Mesendoderm (in vitro differentiated cells): ENCODE measurements at regions not wholly inside any gene's neighbourhood (a gene's known extent, or its start where the extent isn't known, plus 50 kb on each side); places are given as distances from the start of the nearest gene placed in this dataset.

Experiments
- DNase-seq: peaks from one replicate; pipeline ENCODE4 v3.0.0; 2013
- H2AK5ac ChIP-seq: 2 replicates; pipeline ENCODE4 v1.6.1; 2013; ENCODE audit warnings: low read length, inconsistent platforms
- H2BK120ac ChIP-seq: 2 replicates; pipeline ENCODE4 v1.6.1; 2013; ENCODE audit warnings: low read depth, mild to moderate bottlenecking, low read length, moderate library complexity, mixed read lengths
- H2BK15ac ChIP-seq: replicated peaks from 2 replicates; pipeline ENCODE4 v1.6.1; 2013; ENCODE audit warnings: low read depth, mild to moderate bottlenecking, moderate library complexity
- H2BK5ac ChIP-seq: 2 replicates; pipeline ENCODE4 v1.6.1; 2013; ENCODE audit warnings: low read length, inconsistent platforms
- H3K18ac ChIP-seq: 2 replicates; pipeline ENCODE4 v1.6.1; 2013; ENCODE audit warnings: mild to moderate bottlenecking, low read length, mixed read lengths
- H3K23ac ChIP-seq: one replicate; pipeline ENCODE4 v1.6.1; 2013; ENCODE audit warnings: low read length
- H3K27ac ChIP-seq: 2 replicates; pipeline ENCODE4 v1.5.1; 2013; ENCODE audit warnings: low read depth, mild to moderate bottlenecking, inconsistent platforms, low read length, moderate library complexity
- H3K27me3 ChIP-seq: 2 replicates; pipeline ENCODE4 v1.6.1; 2013; ENCODE audit warnings: low read length, control low read depth, mild to moderate bottlenecking, inconsistent platforms; ENCODE audit not compliant: insufficient read depth, poor library complexity
- H3K36me3 ChIP-seq: 2 replicates; pipeline ENCODE4 v1.6.1; 2013; ENCODE audit warnings: low read length, inconsistent platforms; ENCODE audit not compliant: control insufficient read depth, insufficient read depth
- H3K4ac ChIP-seq: one replicate; pipeline ENCODE4 v1.6.1; 2013; ENCODE audit warnings: low read depth, mild to moderate bottlenecking, low read length, moderate library complexity
- H3K4me1 ChIP-seq: 2 replicates; pipeline ENCODE4 v1.6.1; 2013; ENCODE audit warnings: low read depth, low read length, inconsistent platforms; ENCODE audit not compliant: control insufficient read depth
- H3K4me2 ChIP-seq: 2 replicates; pipeline ENCODE4 v1.6.1; 2013; ENCODE audit warnings: low read length
- H3K4me3 ChIP-seq: 2 replicates; pipeline ENCODE4 v1.5.1; 2013; ENCODE audit warnings: mild to moderate bottlenecking, low read length
- H3K56ac ChIP-seq: one replicate; pipeline ENCODE4 v1.6.1; 2013; ENCODE audit warnings: low read length
- H3K79me1 ChIP-seq: 2 replicates; pipeline ENCODE4 v1.6.1; 2013; ENCODE audit warnings: low read length, inconsistent platforms
- H3K79me2 ChIP-seq: 2 replicates; pipeline ENCODE4 v1.6.1; 2013; ENCODE audit warnings: mild to moderate bottlenecking, low read length; ENCODE audit not compliant: control insufficient read depth, insufficient read depth
- H3K9ac ChIP-seq: 2 replicates; pipeline ENCODE4 v1.6.1; 2013; ENCODE audit warnings: low read length, inconsistent platforms
- H4K5ac ChIP-seq: one replicate; pipeline ENCODE4 v1.6.1; 2013; ENCODE audit warnings: low read length
- H4K8ac ChIP-seq: one replicate; pipeline ENCODE4 v1.6.1; 2013; ENCODE audit warnings: low read depth, mild to moderate bottlenecking, control low read depth, low read length, moderate library complexity
- WGBS: extraction: QIAGEN DNeasy Blood & Tissue Kit; methylation state at CpG from one replicate; pipeline ENCODE4 v1.1.7; 2013; ENCODE audit warnings: low lambda C conversion rate, missing lambda C conversion rate; ENCODE audit not compliant: insufficient coverage; ENCODE audit errors: extremely low coverage; 5-methylcytosine and 5-hydroxymethylcytosine counted together

DNA sequence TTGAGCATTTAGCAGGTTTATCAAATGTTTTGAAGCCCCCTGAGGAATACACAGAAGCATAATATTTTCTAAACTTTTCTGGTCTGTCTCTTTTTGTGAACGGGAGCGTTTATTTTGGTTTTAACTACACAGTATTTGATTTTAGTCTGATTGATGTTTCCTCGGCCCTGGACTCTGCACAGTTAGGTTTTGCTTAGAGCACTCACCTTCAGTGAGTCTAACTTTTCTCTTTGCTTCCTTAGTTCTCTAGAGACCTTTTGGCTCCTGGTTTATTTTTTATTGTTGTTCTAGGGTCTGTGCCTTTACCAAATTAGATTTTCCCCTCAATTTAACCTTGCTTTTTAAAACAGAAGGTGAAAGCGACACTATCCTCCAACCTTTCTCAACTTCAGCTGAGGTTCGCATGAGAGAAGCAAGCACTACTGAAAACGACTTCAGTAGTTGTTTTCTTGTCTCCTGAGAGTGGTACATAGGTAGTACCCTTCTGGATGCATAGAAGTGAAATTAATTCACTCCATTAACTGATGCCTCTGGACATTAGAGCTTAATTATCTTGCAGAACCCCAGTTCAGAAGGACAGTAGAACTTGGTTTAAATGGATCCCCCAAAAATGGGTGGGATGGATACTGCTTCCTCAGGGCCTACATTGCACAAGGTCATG is 166.7 kb upstream of the ELL2 start:
- no CpG with 5 or more reads among the region's 6 CpGs for WGBS
- no peak overlapping the region for H3K4ac ChIP-seq
- no peaks in the 10 kb centered on the region for H3K4me1 ChIP-seq
- H2BK15ac ChIP-seq, result no peak overlapping the region
- H3K36me3 ChIP-seq, result no peaks in the 10 kb centered on the region
- H2AK5ac ChIP-seq, result no peak overlapping the region
- H3K4me3 ChIP-seq, result no peak overlapping the region
- no peak overlapping the region for H4K8ac ChIP-seq
- H3K18ac ChIP-seq, result no peak overlapping the region
- no peak overlapping the region for H3K23ac ChIP-seq
- no peak for DNase-seq
- no peaks in the 10 kb centered on the region for H3K79me2 ChIP-seq
- no peak overlapping the region for H2BK120ac ChIP-seq
- H3K79me1 ChIP-seq, result no peaks in the 10 kb centered on the region
- no peak overlapping the region for H3K27ac ChIP-seq
- no peaks in the 10 kb centered on the region for H3K27me3 ChIP-seq
- H2BK5ac ChIP-seq, result no peak overlapping the region
- H3K4me2 ChIP-seq, result no peak overlapping the region
- no peak overlapping the region for H3K9ac ChIP-seq
- no peak overlapping the region for H3K56ac ChIP-seq
- H4K5ac ChIP-seq, result no peak overlapping the region

DNA sequence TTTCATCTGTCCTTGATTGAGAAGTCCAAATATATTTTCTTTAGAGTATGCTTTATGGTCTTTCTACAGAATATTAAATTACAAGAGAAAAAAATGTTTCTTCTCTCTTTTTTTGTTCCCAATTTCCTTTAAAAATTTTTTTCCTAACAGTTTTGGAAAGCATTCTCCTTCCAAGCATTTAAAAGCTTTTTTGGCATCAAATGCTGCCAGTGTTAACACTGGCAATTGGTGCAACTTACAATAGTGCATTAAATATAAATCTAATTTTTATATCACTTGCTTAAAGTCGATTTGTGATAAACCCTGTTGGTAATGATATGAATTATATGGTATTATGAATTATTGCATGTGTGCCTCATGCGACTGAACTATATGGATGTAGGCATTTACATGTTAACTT is 165.9 kb upstream of the ELL2 start:
- Histone ChIP-seq H3K79me1 (no peaks in the 10 kb centered on the region), H2BK15ac (no peak overlapping the region), H3K4me1 (no peaks in the 10 kb centered on the region), H3K27ac (no peak overlapping the region), H4K5ac (no peak overlapping the region), H3K23ac (no peak overlapping the region), H2AK5ac (no peak overlapping the region), H2BK5ac (no peak overlapping the region), H4K8ac (no peak overlapping the region), H2BK120ac (no peak overlapping the region), H3K4me3 (no peak overlapping the region), H3K36me3 (no peaks in the 10 kb centered on the region), H3K4me2 (no peak overlapping the region), H3K27me3 (no peaks in the 10 kb centered on the region), H3K18ac (no peak overlapping the region), H3K9ac (no peak overlapping the region), H3K4ac (no peak overlapping the region), H3K79me2 (no peaks in the 10 kb centered on the region), H3K56ac (no peak overlapping the region)
- no CpG with 5 or more reads among the region's 2 CpGs for WGBS
- no peak for DNase-seq

DNA sequence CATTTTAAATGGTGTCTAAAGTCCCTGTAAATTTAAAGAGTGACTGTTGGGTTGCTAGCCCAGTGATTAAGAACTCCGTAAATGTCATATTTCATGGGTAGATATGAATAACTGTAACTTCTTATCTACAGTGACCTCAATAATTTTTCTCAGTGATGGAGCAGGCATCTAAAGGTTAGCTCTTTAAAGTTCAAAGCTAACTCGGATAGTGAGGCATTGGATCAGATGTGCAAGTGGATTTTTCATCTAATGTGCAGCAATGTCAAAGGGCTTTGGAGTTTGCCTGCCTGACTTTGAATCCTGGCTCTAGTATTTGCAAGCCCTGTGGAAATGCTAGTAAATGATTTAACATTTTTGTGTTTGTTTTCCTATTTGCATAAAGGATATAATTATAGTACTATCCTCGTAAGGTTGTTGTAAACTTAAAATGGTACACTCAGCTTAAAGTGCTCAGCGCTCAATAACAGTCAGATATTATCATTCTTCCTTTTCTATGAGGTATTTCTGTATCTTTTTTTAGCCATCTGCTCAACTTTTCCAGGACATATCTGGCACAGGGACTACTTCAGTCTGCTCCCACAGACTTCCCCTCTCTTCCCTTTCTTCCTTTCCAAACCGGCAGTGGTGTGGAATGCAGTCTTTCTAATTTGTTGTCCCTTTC is 163.7 kb upstream of the ELL2 start:
- Histone ChIP-seq H3K27ac (no peak overlapping the region), H4K5ac (no peak overlapping the region), H2BK120ac (no peak overlapping the region), H2BK5ac (no peak overlapping the region), H3K79me2 (no peaks in the 10 kb centered on the region), H2BK15ac (no peak overlapping the region), H3K4me2 (no peak overlapping the region), H3K4me1 (no peaks in the 10 kb centered on the region), H4K8ac (no peak overlapping the region), H3K4me3 (no peak overlapping the region), H3K27me3 (no peaks in the 10 kb centered on the region), H3K79me1 (no peaks in the 10 kb centered on the region), H3K23ac (no peak overlapping the region), H3K36me3 (no peaks in the 10 kb centered on the region), H3K18ac (no peak overlapping the region), H3K56ac (no peak overlapping the region), H2AK5ac (no peak overlapping the region), H3K4ac (no peak overlapping the region), H3K9ac (no peak overlapping the region)
- WGBS, result no CpG with 5 or more reads among the region's 5 CpGs
- no peak for DNase-seq

DNA sequence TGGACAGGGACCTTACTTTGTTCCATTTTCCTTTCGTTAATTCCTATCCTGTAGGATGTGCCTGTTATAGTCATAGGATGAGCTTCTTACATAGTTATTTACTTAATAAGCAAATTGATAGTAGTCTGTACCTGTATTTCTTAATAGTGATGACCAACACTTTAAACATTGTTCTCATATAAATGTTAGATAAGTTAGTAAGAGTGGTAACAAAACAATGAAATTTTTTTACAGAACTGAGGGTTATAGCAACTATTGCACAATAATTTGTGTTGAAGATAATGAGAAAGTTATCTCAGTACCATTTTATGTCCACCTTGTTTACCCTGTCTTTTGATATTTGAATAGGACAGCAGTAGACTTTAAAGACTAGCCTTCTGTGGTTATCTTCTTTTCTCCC is 162.9 kb upstream of the ELL2 start:
- Histone ChIP-seq H3K27me3 (no peaks in the 10 kb centered on the region), H2AK5ac (no peak overlapping the region), H3K4me2 (no peak overlapping the region), H3K79me1 (no peaks in the 10 kb centered on the region), H4K8ac (no peak overlapping the region), H3K18ac (no peak overlapping the region), H3K4me3 (no peak overlapping the region), H3K27ac (no peak overlapping the region), H2BK15ac (no peak overlapping the region), H3K79me2 (no peaks in the 10 kb centered on the region), H3K56ac (no peak overlapping the region), H4K5ac (no peak overlapping the region), H2BK120ac (no peak overlapping the region), H3K36me3 (no peaks in the 10 kb centered on the region), H3K9ac (no peak overlapping the region), H3K23ac (no peak overlapping the region), H2BK5ac (no peak overlapping the region), H3K4ac (no peak overlapping the region), H3K4me1 (no peaks in the 10 kb centered on the region)
- no CpG with 5 or more reads among the region's 1 CpG for WGBS
- DNase-seq, result no peak

DNA sequence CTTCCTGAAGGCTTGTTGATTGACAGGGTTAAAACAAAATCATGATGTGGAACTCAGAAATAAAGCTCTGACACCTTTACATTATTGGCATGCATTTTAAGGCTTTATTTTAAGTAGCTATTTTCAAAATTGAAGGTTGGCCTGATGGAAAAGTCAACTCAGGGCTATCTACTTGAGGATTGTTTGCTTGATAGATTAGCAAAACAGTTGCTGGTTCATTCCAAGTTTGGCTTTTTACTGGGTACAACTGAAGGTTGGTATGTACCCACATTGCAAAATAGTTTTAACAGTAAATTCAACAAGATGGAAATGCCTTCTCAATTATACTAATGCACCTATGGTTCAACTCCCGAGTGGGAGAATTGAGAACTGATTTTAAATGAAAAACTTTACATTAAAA is 161.8 kb upstream of the ELL2 start:
- DNase-seq, result no peak
- no peak overlapping the region for H2BK5ac ChIP-seq
- H3K23ac ChIP-seq, result no peak overlapping the region
- H3K79me1 ChIP-seq, result no peaks in the 10 kb centered on the region
- no peaks in the 10 kb centered on the region for H3K4me1 ChIP-seq
- H2BK15ac ChIP-seq, result no peak overlapping the region
- WGBS, result no CpG with 5 or more reads among the region's 1 CpG
- no peak overlapping the region for H3K9ac ChIP-seq
- no peak overlapping the region for H3K4me3 ChIP-seq
- H3K18ac ChIP-seq, result no peak overlapping the region
- no peak overlapping the region for H3K4me2 ChIP-seq
- no peak overlapping the region for H3K56ac ChIP-seq
- no peak overlapping the region for H4K5ac ChIP-seq
- no peak overlapping the region for H3K4ac ChIP-seq
- no peaks in the 10 kb centered on the region for H3K79me2 ChIP-seq
- H2AK5ac ChIP-seq, result no peak overlapping the region
- no peaks in the 10 kb centered on the region for H3K36me3 ChIP-seq
- no peak overlapping the region for H3K27ac ChIP-seq
- no peak overlapping the region for H4K8ac ChIP-seq
- no peaks in the 10 kb centered on the region for H3K27me3 ChIP-seq
- H2BK120ac ChIP-seq, result no peak overlapping the region

DNA sequence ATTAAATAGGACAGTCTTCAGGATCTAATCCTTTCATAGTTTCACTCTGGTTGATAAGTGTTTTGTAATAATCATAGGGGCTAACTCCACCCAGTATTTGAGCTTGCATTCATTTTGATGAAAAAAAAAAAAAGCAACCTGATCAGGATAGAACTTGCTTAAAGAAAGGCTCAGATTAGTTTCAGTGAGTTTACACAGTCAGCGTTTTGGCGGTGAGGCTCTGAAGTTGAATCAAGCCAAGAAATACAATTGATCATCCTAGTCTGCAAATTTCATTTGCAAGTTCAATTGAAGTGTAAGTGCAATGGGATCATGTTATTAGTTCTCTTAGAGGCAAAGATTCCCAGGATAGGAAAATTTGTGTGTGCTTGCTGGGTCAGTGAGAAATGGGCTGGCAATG is 159.7 kb upstream of the ELL2 start:
- Histone ChIP-seq H3K4me3 (no peak overlapping the region), H3K23ac (no peak overlapping the region), H2AK5ac (no peak overlapping the region), H2BK15ac (no peak overlapping the region), H2BK5ac (no peak overlapping the region), H3K56ac (no peak overlapping the region), H3K9ac (no peak overlapping the region), H2BK120ac (no peak overlapping the region), H3K18ac (no peak overlapping the region), H3K79me2 (no peaks in the 10 kb centered on the region), H4K8ac (no peak overlapping the region), H4K5ac (no peak overlapping the region), H3K27me3 (no peaks in the 10 kb centered on the region), H3K27ac (no peak overlapping the region), H3K4me1 (no peaks in the 10 kb centered on the region), H3K4ac (no peak overlapping the region), H3K4me2 (no peak overlapping the region), H3K36me3 (no peaks in the 10 kb centered on the region), H3K79me1 (no peaks in the 10 kb centered on the region)
- WGBS, result no CpG with 5 or more reads among the region's 2 CpGs
- DNase-seq, result no peak
